PFSK-1 (cell line): ENCODE measurements at regions not wholly inside any gene's neighbourhood (a gene's known extent, or its start where the extent isn't known, plus 50 kb on each side); places are given as distances from the start of the nearest gene placed in this dataset.

ENCODE experiments used
- FOXP2 ChIP-seq: optimal IDR thresholded peaks from 2 replicates; pipeline ENCODE3; 2011; ENCODE audit warnings: borderline replicate concordance, control low read depth, inconsistent platforms; ENCODE audit not compliant: insufficient read depth; ENCODE audit errors: extremely low read length, extremely low read depth
- POLR2AphosphoS5 ChIP-seq: IDR thresholded peaks from 2 replicates; pipeline ENCODE4 v1.6.1; 2012; ENCODE audit warnings: low read depth, mild to moderate bottlenecking, control low read depth, low read length, moderate library complexity
- REST ChIP-seq, 2 experiments: IDR thresholded peaks; 2 replicates each; pipeline versions ENCODE4 v1.6.1 to v1.8.0; 2011 to 2012; ENCODE audit warnings: low read depth in 2 of 2, low read length in 2 of 2, control low read depth in 1 of 2, inconsistent platforms in 1 of 2, mild to moderate bottlenecking in 1 of 2, moderate library complexity in 1 of 2; ENCODE audit not compliant: insufficient read depth in 1 of 2
- SIN3A ChIP-seq: IDR thresholded peaks from 2 replicates; pipeline ENCODE4 v1.6.1; 2012; ENCODE audit warnings: mild to moderate bottlenecking, low read length, moderate library complexity, borderline replicate concordance; ENCODE audit not compliant: insufficient read depth
- TAF1 ChIP-seq: IDR thresholded peaks from 2 replicates; pipeline ENCODE4 v1.6.1; 2012; ENCODE audit warnings: low read length, control low read depth, borderline replicate concordance; ENCODE audit not compliant: insufficient read depth

- TF ChIP-seq FOXP2 (no peak), REST (IDR thresholded peaks at IDR 0.05; ENCODE audit: insufficient read depth in 1 of 2, low read depth in 2 of 2, low read length in 2 of 2) (no peak), SIN3A (no peak), POLR2AphosphoS5 (no peak), TAF1 (no peak)
Observed at GRCh38 chr5:74300808-74301389, 339.6 kb downstream of the ENC1 start.

- TF ChIP-seq SIN3A = no peak
- TF ChIP-seq POLR2AphosphoS5 = no peak
- no peak for TF ChIP-seq FOXP2
- no peak for TF ChIP-seq REST (IDR thresholded peaks at IDR 0.05; ENCODE audit: insufficient read depth in 1 of 2, low read depth in 2 of 2, low read length in 2 of 2)
- TF ChIP-seq TAF1 = no peak
Observed at GRCh38 chr5:74299833-74300232, 340.7 kb downstream of the ENC1 start.

- no peak for TF ChIP-seq REST (IDR thresholded peaks at IDR 0.05; ENCODE audit: insufficient read depth in 1 of 2, low read depth in 2 of 2, low read length in 2 of 2)
- TF ChIP-seq POLR2AphosphoS5 = no peak
- TF ChIP-seq FOXP2 = no peak
- TF ChIP-seq SIN3A = no peak
- TF ChIP-seq TAF1 = no peak
Observed at GRCh38 chr5:74296685-74297408, 343.7 kb downstream of the ENC1 start.

- no peak for TF ChIP-seq SIN3A
Observed at GRCh38 chr5:74295676-74296075, 344.9 kb downstream of the ENC1 start.

- TF ChIP-seq SIN3A (no peak), POLR2AphosphoS5 (no peak), TAF1 (no peak), FOXP2 (no peak), REST (IDR thresholded peaks at IDR 0.05; ENCODE audit: insufficient read depth in 1 of 2, low read depth in 2 of 2, low read length in 2 of 2) (no peak)
Observed at GRCh38 chr5:74295141-74295540, 345.4 kb downstream of the ENC1 start.
